ENCODE measurements at regions not wholly inside any gene's neighbourhood (a gene's known extent, or its start where the extent isn't known, plus 50 kb on each side); places are given as distances from the start of the nearest gene placed in this dataset.

DNA sequence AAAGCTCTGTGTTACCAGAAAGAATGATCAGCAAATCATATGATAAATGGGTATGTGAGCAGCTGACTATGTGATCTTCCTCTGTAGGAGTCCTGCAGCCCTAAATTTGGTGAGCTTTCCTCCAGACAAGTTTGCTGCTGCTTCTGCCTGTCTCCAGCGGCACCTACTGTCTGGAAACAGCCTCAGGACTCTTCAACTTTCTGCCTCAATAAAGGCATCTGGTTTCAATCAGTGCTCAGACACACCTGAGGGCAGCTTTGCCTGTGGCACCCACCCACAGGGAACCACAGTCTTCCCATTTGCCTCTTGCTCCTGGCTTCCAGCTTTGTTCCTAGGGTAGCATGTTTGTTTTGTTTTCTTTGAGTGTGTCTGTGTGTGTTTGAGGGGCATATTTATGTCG is 727.9 kb upstream of the MAN1A1 start:
- no peak for DNase-seq (ENCODE audit: low read depth)

DNA sequence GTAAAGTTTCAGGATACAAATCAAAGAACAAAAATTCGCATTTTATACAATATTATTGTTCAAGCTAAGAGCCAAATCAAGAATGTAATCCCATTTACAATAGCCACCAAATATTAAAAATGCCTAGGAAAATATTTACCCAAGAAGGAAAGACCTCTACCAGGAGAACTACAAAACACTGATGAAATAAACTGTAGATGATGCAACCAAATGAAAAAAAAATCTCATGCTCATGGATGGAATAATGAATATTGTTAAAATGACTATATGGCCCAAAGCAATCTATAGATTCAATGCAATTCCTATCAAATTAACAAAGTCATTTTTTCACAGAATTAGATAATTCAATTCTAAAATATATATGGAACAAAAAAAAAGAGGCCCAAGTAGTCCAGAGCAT is 708.8 kb upstream of the MAN1A1 start:
- DNase-seq (ENCODE audit: low read depth): no peak

DNA sequence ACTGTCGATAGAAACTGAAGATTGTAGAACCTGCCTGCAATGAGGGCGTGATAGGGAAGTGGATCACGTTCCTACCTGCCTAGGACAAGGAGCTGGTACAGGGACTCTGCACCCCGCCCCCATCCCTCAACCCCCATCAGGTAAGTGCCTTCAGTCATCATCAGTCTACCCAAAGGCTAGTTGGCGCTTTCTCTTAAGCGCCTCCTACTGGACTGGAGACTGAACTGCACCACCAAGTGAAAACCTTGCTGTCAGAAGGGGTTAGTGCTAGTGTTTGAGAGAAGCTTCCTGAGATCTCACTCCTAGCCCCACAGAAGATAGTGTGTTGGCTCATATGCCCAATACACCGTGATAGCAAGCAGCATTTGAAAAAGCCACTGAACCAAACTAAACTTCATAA is 706.5 kb upstream of the MAN1A1 start:
- no peak for DNase-seq (ENCODE audit: low read depth)

DNA sequence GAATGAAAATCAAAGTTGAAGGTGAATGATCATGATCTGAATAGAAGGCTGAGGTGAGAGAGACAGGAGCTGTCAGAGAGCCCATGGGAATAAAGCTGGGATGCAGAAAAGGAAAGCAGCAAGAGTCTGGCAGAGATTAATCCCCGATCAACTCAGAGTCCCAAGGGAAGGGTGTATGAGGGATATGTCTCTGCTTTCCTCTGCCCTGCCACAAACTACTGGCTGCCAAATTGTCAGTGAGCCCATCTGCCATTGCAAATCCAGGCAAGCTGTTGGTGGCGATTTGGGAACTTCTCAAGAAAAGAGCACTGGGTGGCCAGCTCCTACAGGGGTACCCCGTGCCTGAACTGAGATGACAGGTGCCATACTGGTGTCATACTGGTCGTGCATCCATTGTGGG is 705.5 kb upstream of the MAN1A1 start:
- DNase-seq (ENCODE audit: low read depth): no peak

DNA sequence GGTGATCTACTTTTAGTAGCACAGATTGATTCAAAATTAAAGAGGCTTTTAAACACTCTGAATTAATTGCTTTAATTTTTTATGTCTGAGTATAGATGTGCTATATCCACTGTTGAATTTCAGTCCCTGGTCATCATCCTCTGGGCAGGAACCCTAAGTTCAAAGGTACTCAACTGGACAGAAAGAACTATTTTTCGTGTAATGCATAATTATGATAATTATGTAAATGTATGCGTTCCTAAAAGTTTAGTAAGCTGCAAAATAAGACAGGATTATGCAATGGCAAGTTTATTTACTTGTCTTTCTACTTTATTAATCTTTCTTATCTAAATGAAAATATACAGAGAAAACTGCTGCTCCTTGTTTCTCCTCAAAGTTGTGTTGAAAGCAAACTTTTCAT is 690.1 kb upstream of the MAN1A1 start:
- DNase-seq (ENCODE audit: low read depth): no peak

DNA sequence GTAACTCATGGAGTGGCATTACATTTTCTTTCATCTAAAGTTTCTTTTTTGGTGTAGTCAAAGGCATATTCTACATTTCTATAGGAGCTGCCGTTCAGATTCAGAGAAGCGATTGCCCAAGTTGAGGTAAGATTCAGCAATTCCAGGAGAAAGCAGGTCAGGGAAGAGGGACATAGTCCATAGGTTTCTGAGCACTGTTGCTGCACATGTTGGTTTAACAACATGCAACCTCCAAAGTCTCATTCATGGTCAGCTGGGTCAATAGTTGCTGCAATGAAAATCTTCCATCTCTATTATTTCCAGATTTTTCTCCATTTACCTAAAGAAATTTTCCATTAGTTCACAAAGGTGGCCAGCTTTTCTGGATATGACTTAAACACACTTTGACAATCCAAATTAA is 682.3 kb upstream of the MAN1A1 start:
- DNase-seq (ENCODE audit: low read depth): no peak

DNA sequence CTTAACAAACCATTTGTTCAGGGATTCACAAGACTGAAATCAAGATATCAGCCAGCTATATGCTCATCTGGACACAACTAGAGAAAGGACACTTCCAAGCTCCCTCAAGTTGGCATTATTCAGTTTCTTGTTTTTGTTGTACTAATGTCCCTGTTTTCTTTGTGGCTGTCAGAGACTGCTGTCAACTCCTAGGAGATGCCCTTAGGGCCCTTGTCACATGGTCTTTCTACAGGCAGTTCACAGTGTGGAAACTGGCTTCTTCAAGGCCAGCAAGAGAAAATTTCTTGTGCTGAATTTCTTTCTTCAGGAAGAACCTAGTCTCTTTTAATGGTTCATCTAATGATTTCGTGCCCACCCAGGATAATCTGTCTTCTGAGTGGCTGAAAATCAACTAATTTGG is 677.2 kb upstream of the MAN1A1 start:
- DNase-seq (ENCODE audit: low read depth): no peak

DNA sequence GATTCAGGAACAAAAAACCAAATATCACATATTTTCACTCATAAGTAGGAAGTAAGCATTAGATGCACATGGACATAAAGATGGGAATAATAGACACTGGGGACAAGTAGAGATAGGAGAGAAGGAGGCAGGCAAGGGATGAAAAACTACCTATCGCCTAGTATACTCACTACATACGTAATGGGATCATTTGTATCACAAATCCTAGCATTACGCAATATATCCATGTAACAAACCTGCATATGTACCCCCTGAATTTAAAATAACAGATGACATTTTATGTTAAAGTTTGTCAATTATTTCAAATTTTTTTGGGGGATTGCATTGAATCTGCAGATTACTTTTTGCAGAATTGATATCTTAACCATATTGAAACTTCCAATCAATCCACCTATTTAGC is 660.5 kb upstream of the MAN1A1 start:
- DNase-seq (ENCODE audit: low read depth): no peak

DNA sequence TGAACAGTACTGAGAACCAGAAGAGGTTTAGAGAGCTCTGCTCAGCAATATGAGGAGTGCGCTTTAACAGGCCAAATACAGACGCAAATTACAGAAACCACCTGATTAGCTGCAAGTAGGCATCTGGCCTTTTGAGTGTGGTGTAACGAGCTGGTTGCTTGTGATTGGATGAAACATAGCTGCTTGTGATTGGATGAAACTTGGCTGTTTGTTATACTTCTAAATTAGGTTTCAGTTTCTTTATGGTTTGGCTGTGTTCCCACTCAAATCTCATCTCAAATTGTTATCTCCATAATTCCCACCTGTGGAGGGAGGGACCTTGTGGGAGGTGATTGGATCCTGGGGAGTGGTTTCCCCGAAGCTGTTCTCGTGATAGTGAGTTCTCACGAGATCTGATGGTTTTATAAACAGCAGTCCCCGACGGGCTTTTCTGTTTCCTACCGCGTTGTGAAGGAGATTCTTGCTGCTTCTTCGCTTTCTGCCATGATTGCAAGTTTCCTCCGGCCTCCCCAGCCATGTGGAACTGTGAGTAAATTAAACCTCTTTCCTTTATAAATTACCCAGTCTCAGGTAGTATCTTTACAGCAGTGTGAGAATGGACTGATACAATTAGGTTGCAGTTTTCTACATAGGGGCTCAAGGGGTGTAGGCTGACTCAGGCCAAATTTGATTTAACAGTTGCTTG is 655.9 kb upstream of the MAN1A1 start:
- DNase-seq (ENCODE audit: low read depth): no peak

DNA sequence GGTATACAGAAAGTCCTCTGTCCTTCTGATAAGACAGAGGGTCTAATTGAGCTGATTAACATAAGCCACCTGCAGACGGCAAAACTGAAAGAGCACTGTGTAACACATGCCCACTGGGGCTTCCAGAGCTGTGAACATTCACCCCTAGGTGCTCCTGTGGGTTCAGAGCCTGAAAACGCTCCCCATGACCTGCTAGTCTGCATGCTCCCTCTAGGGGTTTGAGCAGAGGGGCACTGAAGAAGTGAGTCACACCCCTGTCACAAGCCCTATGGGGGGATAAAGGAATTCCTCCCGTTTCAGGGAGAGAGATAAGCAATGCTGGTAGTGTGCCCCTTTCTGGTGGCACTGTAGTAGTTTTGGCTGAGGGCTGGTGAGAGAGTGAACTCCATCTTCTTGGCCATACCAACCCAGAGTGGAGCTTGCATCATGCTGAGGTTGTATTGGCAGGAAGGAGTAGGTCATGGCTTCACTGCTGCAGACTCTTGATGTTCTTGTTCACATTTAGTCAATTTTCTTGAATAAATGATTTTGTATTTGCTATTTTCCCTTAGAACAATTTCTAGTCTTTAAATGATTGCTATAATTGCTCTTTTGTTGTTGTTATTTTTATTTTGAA is 637.5 kb upstream of the MAN1A1 start:
- no peak for DNase-seq (ENCODE audit: low read depth)

DNA sequence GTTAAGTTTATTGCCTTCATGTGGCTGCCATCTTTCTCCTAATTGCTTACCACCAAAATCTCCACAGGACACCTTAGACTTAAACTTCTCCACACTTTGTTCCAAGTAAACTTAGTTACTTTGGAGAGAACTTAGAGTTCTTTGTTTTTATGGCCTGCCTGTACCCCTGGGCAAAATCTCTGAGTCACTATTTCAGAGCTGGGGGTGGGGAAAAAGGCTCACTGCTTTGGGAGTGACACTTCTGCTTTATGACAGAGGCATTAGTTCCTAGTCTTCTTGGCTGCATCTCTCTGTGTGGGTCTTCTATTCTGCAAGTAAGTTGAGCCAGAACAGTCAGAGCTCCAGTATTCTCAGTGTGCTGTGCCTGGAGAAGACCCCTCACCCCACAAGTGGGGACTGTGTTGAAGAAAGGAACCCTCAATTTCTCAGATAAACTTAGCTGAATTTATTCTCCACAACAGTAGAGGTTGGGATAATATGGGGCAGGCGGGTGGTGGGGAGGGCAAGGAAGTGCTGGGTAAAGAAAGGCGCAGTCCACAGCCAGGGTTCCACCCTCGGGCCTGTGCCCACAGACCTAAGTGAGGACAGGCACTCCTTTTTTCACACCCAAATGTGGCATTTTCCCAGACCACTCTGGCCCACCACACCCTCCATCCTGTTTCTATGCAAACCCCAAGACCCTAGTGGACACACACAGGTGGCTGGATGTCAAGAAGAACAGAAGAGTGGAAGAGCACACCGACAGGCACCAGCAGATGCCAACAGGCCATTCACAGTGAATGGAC is 636.6 kb upstream of the MAN1A1 start:
- DNase-seq (ENCODE audit: low read depth): no peak

DNA sequence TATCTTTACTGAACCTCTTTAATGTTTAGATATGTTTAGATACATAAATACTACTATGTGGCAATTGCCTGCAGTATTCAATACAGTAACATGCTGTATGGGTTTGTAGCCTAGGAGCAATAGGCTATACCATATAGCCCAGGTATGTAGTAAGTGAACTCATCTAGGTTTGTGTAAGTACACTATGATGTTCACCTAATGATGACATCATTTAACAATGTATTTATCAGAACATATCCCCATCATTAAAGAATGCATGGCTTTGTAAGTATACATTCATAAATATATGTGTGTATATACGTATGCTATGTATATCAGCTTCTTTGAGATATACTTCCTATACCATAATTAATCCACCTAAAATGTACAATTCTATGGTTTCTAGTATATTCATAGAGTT is 631.2 kb upstream of the MAN1A1 start:
- no peak for DNase-seq (ENCODE audit: low read depth)

DNA sequence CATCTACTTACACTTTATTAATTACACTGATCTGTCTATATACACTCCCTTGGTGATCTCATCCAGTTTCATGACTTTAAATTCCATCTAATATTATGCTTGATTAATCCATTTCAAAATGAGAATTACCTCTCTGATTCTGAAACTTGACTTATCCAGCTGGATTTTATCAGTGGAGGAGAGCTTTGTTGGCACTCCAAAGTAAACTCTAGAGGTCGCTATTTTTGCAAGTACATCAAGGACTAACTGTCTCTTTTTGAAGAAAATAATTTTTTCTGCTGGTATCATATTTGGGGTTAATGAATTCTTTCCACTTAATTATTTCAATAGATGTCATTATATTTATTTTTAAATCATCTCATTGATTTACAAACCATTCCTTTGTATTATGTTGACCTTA is 630.3 kb upstream of the MAN1A1 start:
- no peak for DNase-seq (ENCODE audit: low read depth)

DNA sequence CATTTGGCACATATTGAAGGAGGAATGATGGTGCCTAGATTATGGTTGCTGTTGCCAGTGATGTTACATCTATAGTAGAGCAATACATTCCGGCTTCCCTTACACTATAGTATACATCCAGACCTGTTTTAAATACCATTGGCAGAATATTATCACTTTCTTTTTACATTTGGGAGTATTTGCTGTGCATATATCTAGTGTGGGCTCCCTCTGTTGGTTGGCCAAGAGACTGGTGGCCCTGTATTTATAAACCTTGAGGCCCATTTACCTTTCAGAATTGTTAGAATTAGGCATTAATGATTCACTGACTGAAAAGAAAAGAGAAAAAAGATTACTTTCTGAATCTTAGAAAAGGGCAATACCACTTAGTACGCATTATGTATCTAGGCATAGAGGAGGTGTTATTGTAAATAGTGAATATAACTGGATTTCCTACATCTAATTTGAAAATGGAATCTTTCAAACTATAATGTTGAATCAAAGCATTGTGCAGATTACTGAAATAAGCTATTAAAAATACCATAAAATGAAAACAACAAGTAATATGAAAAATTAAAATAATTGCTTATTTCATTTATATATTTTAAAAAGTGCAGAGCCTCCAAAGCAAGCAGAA is 628.8 kb upstream of the MAN1A1 start:
- no peak for DNase-seq (ENCODE audit: low read depth)

DNA sequence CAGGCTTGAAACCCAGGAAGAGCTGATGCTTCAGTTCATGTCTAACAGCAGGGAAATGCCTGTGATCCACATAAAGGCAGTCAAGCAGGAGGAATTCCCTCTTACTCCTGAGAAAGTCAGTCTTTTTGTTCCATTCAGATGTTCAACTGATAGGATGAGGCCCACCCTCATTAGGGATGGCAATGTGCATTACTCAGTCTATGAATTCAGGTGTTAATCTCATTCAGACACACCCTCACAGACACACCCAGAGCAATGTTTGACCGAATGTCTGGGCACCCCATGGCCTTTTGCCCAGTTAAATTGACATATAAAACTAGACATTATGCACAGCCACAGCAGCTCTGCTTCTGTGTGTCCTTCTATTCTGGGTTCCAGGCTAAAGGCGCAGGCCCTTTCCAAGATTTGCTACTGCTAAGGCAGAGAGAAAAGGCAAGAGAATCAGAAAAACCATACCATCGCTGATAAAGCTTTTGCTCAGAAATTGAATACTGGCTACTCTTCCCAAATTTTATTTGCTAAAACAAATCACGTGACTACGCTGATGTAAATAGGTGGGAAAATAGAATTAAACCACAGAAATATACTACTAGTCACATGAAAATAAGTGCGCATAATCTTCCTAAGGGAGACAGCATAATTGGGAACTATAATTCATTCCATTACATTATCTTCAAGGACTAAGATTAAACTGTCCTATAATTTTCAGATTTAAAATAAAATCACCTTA is 625.0 kb upstream of the MAN1A1 start:
- DNase-seq (ENCODE audit: low read depth): no peak

DNA sequence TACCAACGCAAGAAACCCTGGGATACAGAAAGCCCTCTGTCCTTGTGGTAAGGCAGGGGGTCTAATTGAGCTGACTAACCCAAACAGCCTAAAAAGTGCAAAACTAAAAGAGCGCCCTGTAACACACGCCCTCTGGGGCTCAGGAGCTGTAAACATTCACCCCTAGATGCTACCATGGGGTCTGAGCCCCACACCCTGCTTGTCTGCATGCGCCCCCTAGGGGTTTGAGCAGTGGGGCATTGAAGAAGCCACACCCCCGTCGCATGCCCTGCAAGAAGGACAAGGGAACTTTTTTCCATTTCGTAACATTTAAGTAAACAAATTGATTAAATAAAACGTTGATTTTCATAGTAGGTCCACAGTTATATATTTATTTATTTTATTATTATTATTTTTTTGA is 616.9 kb upstream of the MAN1A1 start:
- DNase-seq (ENCODE audit: low read depth): peak; percentile 14

DNA sequence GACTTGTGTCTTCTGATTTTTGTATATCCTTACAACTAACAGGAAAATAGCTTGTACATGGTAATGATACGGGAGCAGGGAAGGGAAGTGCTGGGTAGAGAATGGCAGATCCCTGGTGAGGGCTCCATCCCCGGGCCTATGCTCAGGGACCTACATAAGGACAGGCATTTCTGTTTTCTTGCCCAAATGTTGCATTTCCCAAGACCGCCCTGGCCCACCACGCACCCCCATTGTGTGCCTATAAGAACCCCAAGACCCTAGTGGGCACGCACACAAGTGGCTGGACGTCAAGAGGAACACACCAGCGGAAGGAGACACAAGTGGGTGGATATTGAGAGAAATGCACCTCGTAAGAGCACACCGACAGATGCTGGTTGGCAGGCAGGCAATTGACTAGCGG is 616.3 kb upstream of the MAN1A1 start:
- no peak for DNase-seq (ENCODE audit: low read depth)

DNA sequence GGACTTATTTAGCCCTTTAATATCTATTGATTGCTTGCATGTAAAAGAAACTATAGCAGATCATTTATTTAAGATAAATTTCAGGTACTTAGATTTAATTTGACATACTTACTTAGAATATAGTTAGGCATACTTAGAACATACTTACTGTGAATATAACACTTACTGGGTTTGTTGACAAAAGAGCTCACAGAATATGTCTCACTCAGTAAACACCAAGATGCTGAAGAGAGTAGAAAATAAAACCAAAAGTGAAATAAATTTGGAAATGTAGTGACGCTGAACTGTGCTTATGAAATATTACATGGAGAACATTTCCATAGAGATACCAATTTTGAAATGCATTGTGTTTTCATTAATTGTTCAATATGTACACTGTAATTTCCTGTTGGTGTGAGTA is 615.4 kb upstream of the MAN1A1 start:
- DNase-seq (ENCODE audit: low read depth): no peak

DNA sequence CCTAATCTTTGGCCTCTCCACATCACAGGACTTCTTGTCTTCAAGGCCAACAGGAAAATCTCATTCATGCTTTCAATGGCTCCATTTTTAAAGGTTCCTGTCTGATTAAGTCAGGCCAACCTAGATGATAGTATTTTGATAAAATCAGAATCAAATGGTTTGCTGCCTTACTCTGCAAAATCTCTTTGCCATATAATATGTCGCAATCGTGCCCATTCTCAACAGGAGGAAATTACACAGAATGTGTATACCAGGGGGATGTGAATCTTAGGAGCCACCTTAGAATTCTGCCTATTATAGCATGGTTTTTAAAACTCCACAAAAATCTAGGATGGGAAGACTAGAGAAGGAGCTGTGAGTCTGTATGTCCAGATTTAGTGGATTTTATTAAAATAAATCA is 612.9 kb upstream of the MAN1A1 start:
- no peak for DNase-seq (ENCODE audit: low read depth)

DNA sequence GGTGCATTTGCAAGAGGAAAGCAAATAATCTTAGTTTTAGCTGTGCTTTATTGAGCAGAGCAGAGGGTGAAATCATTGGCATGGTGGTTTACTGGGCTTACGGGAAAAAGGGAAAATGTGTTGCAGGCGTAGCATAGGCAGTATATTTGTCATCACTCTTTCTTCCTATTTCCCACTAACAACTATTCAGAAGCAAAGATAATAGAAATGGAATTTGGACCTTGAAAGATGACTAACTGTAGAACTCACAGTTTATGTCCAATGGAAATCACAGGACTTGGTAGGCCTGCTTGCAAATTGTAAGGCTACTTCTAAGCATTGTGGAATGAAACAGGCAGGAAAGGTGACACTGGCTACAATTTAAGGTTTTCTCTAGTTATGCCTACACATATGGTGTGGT is 611.9 kb upstream of the MAN1A1 start:
- DNase-seq (ENCODE audit: low read depth): no peak

DNA sequence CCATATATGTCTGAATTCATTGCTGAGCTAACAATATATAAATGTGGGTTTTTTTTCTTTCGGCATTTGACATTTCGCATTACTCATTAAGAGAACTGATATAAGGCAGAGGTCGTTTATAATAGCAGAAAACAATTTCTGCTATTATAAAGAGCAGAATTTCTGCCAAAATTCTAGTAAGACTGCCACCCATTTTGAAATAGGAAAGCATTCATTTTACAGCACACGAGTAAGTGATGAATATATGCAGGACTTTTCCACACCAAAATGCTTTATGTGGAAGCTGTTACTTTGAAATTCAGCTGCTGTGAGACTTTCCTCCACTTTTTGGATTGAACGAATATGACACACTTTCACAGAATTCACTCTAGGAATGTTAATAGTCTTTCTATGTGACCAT is 610.9 kb upstream of the MAN1A1 start:
- no peak for DNase-seq (ENCODE audit: low read depth)

DNA sequence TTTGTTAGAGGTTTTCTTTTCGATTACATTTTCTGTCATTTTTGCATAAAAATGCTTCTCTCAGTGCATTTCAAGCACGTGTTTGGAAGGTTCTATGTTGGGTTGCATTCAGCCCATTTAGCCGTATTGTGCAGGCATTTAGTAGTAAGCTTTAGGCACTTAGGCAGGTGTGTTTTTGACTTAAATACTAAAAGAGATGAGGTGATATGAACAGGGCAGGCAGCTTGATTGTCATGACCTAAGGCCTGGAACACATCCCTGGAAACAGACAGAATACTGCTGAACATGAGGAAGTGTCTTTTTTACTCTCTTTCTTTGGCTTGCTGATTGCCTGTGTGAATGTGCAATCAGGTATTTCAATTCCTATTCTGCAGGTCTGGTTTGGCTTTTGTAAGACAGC is 610.5 kb upstream of the MAN1A1 start:
- DNase-seq (ENCODE audit: low read depth): no peak

Data from activated T-cell treated with anti-CD3 and anti-CD28 coated beads for 48 hours (primary cell).